ENCODE measurements at regions not wholly inside any gene's neighbourhood (a gene's known extent, or its start where the extent isn't known, plus 50 kb on each side); places are given as distances from the start of the nearest gene placed in this dataset.

DNA sequence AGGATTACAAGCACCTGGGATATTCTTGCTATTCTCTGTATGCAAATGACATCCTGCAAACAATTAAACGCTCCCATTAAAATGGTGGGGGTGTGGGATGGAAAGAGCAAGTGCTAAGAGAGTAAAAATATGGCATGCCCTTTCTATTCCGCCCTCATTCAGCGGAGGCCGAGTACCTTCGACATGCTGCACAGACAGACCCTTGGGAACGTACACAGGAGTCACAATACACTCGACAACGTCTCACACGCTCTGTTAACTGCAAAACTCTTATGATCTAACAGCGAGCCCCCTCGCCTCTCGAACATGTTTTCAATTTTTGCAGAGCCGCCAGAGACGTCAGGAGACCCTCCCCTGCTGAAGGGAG is 322.2 kb downstream of the CEMIP2 start:
- TF ChIP-seq, protein P1, sequence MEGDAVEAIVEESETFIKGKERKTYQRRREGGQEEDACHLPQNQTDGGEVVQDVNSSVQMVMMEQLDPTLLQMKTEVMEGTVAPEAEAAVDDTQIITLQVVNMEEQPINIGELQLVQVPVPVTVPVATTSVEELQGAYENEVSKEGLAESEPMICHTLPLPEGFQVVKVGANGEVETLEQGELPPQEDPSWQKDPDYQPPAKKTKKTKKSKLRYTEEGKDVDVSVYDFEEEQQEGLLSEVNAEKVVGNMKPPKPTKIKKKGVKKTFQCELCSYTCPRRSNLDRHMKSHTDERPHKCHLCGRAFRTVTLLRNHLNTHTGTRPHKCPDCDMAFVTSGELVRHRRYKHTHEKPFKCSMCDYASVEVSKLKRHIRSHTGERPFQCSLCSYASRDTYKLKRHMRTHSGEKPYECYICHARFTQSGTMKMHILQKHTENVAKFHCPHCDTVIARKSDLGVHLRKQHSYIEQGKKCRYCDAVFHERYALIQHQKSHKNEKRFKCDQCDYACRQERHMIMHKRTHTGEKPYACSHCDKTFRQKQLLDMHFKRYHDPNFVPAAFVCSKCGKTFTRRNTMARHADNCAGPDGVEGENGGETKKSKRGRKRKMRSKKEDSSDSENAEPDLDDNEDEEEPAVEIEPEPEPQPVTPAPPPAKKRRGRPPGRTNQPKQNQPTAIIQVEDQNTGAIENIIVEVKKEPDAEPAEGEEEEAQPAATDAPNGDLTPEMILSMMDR (IDR thresholded peaks at IDR 0.05) = no peak
- TF ChIP-seq POLR2A (IDR thresholded peaks at IDR 0.05) = no peak
- TF ChIP-seq EP300 (IDR thresholded peaks at IDR 0.05) = no peak

Data from sigmoid colon (tissue), 4 donors.